Kidney epithelial cell (primary cell): ENCODE measurements at regions not wholly inside any gene's neighbourhood (a gene's known extent, or its start where the extent isn't known, plus 50 kb on each side); places are given as distances from the start of the nearest gene placed in this dataset.

Source experiments
- DNase-seq: peaks from one replicate; pipeline ENCODE4 v3.0.0-alpha.2; 2010; ENCODE audit warnings: low read depth
- H3K27me3 ChIP-seq: 2 replicates; pipeline ENCODE4 v1.6.0; 2011; ENCODE audit warnings: low read length; ENCODE audit not compliant: control insufficient read depth, insufficient read depth
- H3K36me3 ChIP-seq: 2 replicates; pipeline ENCODE4 v1.5.1; 2011; ENCODE audit warnings: low read length; ENCODE audit not compliant: control insufficient read depth, insufficient read depth
- H3K4me3 ChIP-seq: 2 replicates; pipeline ENCODE4 v1.5.1; 2011; ENCODE audit warnings: low read depth, mild to moderate bottlenecking, control low read depth, low read length
- CTCF ChIP-seq: IDR thresholded peaks from 2 replicates; pipeline ENCODE4 v1.5.1; 2011; ENCODE audit warnings: mild to moderate bottlenecking, moderate library complexity, low read length, control low read depth, inconsistent platforms; ENCODE audit not compliant: insufficient read depth, poor library complexity, severe bottlenecking

GRCh38 chr5:114565871-114566270, 204.0 kb downstream of the KCNN2 start:
- Histone ChIP-seq H3K4me3 (no peak overlapping the region), H3K27me3 (no peaks in the 10 kb centered on the region), H3K36me3 (no peaks in the 10 kb centered on the region)
- DNase-seq = no peak
- TF ChIP-seq CTCF = no peak

- DNase-seq = no peak
- H3K27me3 ChIP-seq = no peaks in the 10 kb centered on the region
- no peak overlapping the region for H3K4me3 ChIP-seq
- no peaks in the 10 kb centered on the region for H3K36me3 ChIP-seq
- no peak for TF ChIP-seq CTCF
Measured at GRCh38 chr5:114565139-114565538, 203.3 kb downstream of the KCNN2 start.

- Histone ChIP-seq H3K27me3 (no peaks in the 10 kb centered on the region), H3K36me3 (no peaks in the 10 kb centered on the region), H3K4me3 (no peak overlapping the region)
- DNase-seq = no peak
- no peak for TF ChIP-seq CTCF
Measured at GRCh38 chr5:114561415-114561814, 199.5 kb downstream of the KCNN2 start.
